Heart left ventricle (tissue), 16 donors: ENCODE measurements at regions not wholly inside any gene's neighbourhood (a gene's known extent, or its start where the extent isn't known, plus 50 kb on each side); places are given as distances from the start of the nearest gene placed in this dataset.
A peak's percentile ranks its signal among the peaks of the same experiment; 100 is the strongest.
"Not testable (repeated sequence)": the region's sequence is repeated elsewhere in the genome, so short reads cannot be mapped to it uniquely, and the experiment has no call there.

Experiments
- ATAC-seq, 4 donors: fragments of 200-7000 bp; cut with Tn5 transposase; one replicate each; pipeline ENCODE4 v1.9.1; 2020 to 2022; ENCODE audit warnings: moderate library complexity in 4 of 4, mild to moderate bottlenecking in 3 of 4, moderate number of reproducible peaks in 1 of 4
- DNase-seq, 5 donors: peaks; one replicate each; pipeline ENCODE4 v3.0.0-alpha.2; 2020
- H3K27ac ChIP-seq, 12 donors: fragments of 200-600 bp; sonication (generic) in 4 of 12; one replicate each; pipeline versions ENCODE4 v1.5.0 to v1.8.0; 2016 to 2022; ENCODE audit warnings: mild to moderate bottlenecking in 2 of 12
- H3K27me3 ChIP-seq, 9 donors: fragments of 200-600 bp; sonication (generic) in 2 of 9; one replicate each; pipeline versions ENCODE4 v1.5.1 to v1.8.0; 2016 to 2022; ENCODE audit warnings: mild to moderate bottlenecking in 3 of 9
- H3K36me3 ChIP-seq, 9 donors: fragments of 200-600 bp; sonication (generic) in 2 of 9; one replicate each; pipeline versions ENCODE4 v1.5.0 to v1.8.0; 2018 to 2022; ENCODE audit warnings: mild to moderate bottlenecking in 2 of 9
- H3K4me1 ChIP-seq, 12 donors: fragments of 200-600 bp; sonication (generic) in 4 of 12; one replicate each; pipeline versions ENCODE4 v1.5.0 to v1.8.0; 2016 to 2022; ENCODE audit warnings: mild to moderate bottlenecking in 3 of 12
- H3K4me3 ChIP-seq, 12 donors: fragments of 200-600 bp; sonication (generic) in 4 of 12; one replicate each; pipeline versions ENCODE4 v1.5.0 to v1.8.0; 2017 to 2022; ENCODE audit warnings: mild to moderate bottlenecking in 9 of 12, moderate library complexity in 4 of 12
- H3K9me3 ChIP-seq, 12 donors: fragments of 200-600 bp; sonication (generic) in 4 of 12; one replicate each; pipeline versions ENCODE4 v1.5.0 to v1.8.0; 2016 to 2022; ENCODE audit warnings: mild to moderate bottlenecking in 1 of 12
- CTCF ChIP-seq, 12 donors: fragments of 200-600 bp; sonication (generic) in 4 of 12; IDR thresholded peaks; one replicate each; pipeline versions ENCODE4 v1.5.0 to v1.8.0; 2018 to 2022; ENCODE audit warnings: antibody characterized with exemption in 12 of 12, mild to moderate bottlenecking in 5 of 12
- POLR2A ChIP-seq, 2 donors: fragments of 450-650 bp; IDR thresholded peaks; one replicate each; pipeline ENCODE4 v1.6.1; 2017; ENCODE audit warnings: antibody characterized with exemption in 2 of 2, mild to moderate bottlenecking in 2 of 2, moderate library complexity in 2 of 2
- WGBS, 4 donors: extraction: QIAGEN DNeasy Blood & Tissue Kit in 2 of 4; methylation state at CpG; one replicate each; pipeline versions ENCODE4 v1.1.5 to v1.1.7; 2013 to 2018; 5-methylcytosine and 5-hydroxymethylcytosine counted together
- intact Hi-C, 10 donors: fragments of 100-400 bp; cut with DNase I; formaldehyde crosslinking; loops; one replicate each; pipeline versions ENCODE4 v1.11.1 to v1.14.2; 2022
- donor health status: ischemic (EF 13 %, LVEDD 7.1; RV severe dilation, severe dysfunction).
- donor health status: healthy with polysubstance abuse.
- donor health status: DM: no; HTN: yes; CAD: no.
- donor health status: DM: no; HTN: no; CAD: no.
- donor health status: ischemic (EF 25% LVEDD 6.9; RV normal size, moderate dysfunction).
- donor health status: ischemic (EF 25% LVEDD 5.7; RV mildly dilated, moderate dysfunction).
- donor health status: healthy.
- donor health status: DM: yes; HTN: yes; CAD: no.
- donor health status: ischemic (EF 35%, LVEDD 5.7; RV mildly dilated, moderate dysfunction).
- donor health status: nonischemic (EF 11% LVEDD 7.7; RV severe dilation, severe dysfunction).
- donor health status: DM: yes; HTN: yes; CAD: no.
- donor health status: PGD.
- donor health status: ischemic (EF 29% LVEDD 5.4; RV normal size, mild dysfunction).
- donor health status: nonischemic (EF 23%, LVEDD 6.1; RV moderate dilation, normal function).

- Histone ChIP-seq H3K4me1 (no peaks in the 10 kb centered on the region), H3K27ac (no peak overlapping the region), H3K4me3 (no peak overlapping the region), H3K9me3 (peaks cover 0 to 5% (median 0%) of the 10 kb centered on the region in 12 donors), H3K36me3 (no peaks in the 10 kb centered on the region), H3K27me3 (no peaks in the 10 kb centered on the region)
- TF ChIP-seq CTCF (IDR thresholded peaks at IDR 0.05) (peak in 3 of 12 donors; percentile 5 to 19 (median 10)), POLR2A (IDR thresholded peaks at IDR 0.05) (no peak)
- no peak for ATAC-seq
- WGBS, 4 donors: 75 to 90% (median 83%) methylated on average over 3 of the region's 3 CpGs
- no peak for DNase-seq
- intact Hi-C loops: no loop called here
These were observed 169.5 kb upstream of the DAAM1 start for GRCh38 chr14:59018978-59019377.

GRCh38 chr14:59020382-59020781, 168.1 kb upstream of the DAAM1 start:
- ATAC-seq (no peak), DNase-seq (no peak)
- no peaks in the 10 kb centered on the region for H3K27me3 ChIP-seq
- H3K36me3 ChIP-seq: no peaks in the 10 kb centered on the region
- H3K9me3 ChIP-seq: no peaks in the 10 kb centered on the region
- peak in 10 of 12 donors; percentile 9 to 49 (median 33) for TF ChIP-seq CTCF (IDR thresholded peaks at IDR 0.05)
- TF ChIP-seq POLR2A (IDR thresholded peaks at IDR 0.05): no peak
- H3K4me3 ChIP-seq: no peak overlapping the region
- intact Hi-C loops: loop anchor here in 8 of 10 donors (2.0 to 10.0 kb wide), 4 partner anchors 376 to 424 kb away; partner anchors contain the start of gene DACT1 (in 2 of the 8)
- 78 to 88% (median 80%) methylated on average over 1 of the region's 1 CpG for WGBS, 4 donors
- H3K27ac ChIP-seq: no peak overlapping the region
- no peaks in the 10 kb centered on the region for H3K4me1 ChIP-seq

GRCh38 chr14:59022144-59022543, 166.3 kb upstream of the DAAM1 start:
- TF ChIP-seq POLR2A (IDR thresholded peaks at IDR 0.05): no peak
- peak in 2 of 12 donors; percentile 14 to 20 for TF ChIP-seq CTCF (IDR thresholded peaks at IDR 0.05)
- intact Hi-C loops: loop anchor here in 7 of 10 donors (10.0 kb wide), 3 partner anchors 377 to 423 kb away; partner anchors contain the start of gene DACT1 (in 2 of the 7)
- no peak for ATAC-seq
- DNase-seq: no peak
- Histone ChIP-seq H3K36me3 (no peaks in the 10 kb centered on the region), H3K9me3 (no peaks in the 10 kb centered on the region), H3K4me3 (no peak overlapping the region), H3K27me3 (no peaks in the 10 kb centered on the region), H3K27ac (no peak overlapping the region), H3K4me1 (no peaks in the 10 kb centered on the region)
- WGBS, 4 donors: 76 to 86% (median 80%) methylated on average over 4 of the region's 4 CpGs

GRCh38 chr14:59026081-59026480, 162.4 kb upstream of the DAAM1 start:
- no peak for TF ChIP-seq CTCF (IDR thresholded peaks at IDR 0.05)
- TF ChIP-seq POLR2A (IDR thresholded peaks at IDR 0.05): no peak
- DNase-seq (no peak), ATAC-seq (no peak)
- 76 to 81% (median 78%) methylated on average over 2 of the region's 2 CpGs for WGBS, 4 donors
- Histone ChIP-seq H3K36me3 (no peaks in the 10 kb centered on the region), H3K9me3 (no peaks in the 10 kb centered on the region), H3K4me1 (peaks cover 0 to 10% (median 0%) of the 10 kb centered on the region in 12 donors), H3K27ac (no peak overlapping the region), H3K27me3 (no peaks in the 10 kb centered on the region), H3K4me3 (no peak overlapping the region)
- intact Hi-C loops: loop anchor here in 8 of 10 donors (5.0 to 10.0 kb wide), 4 partner anchors 381 to 419 kb away; partner anchors contain the start of gene DACT1 (in 4 of the 8)

GRCh38 chr14:59026640-59027039, 161.8 kb upstream of the DAAM1 start:
- ATAC-seq, H3K4me1 ChIP-seq, H3K27ac ChIP-seq, H3K27me3 ChIP-seq, H3K9me3 ChIP-seq, H3K4me3 ChIP-seq, H3K36me3 ChIP-seq, DNase-seq: not testable (repeated sequence)
- intact Hi-C loops: loop anchor here in 8 of 10 donors (5.0 to 10.0 kb wide), 4 partner anchors 382 to 418 kb away; partner anchors contain the start of gene DACT1 (in 4 of the 8)
- WGBS, 4 donors: 92 to 100% (median 100%) methylated on average over 1 of the region's 1 CpG
